B cell (primary cell): ENCODE measurements at regions not wholly inside any gene's neighbourhood (a gene's known extent, or its start where the extent isn't known, plus 50 kb on each side); places are given as distances from the start of the nearest gene placed in this dataset.

Experiments used
- CTCF ChIP-seq: fragments of 200-600 bp; IDR thresholded peaks from one replicate; pipeline ENCODE4 v1.8.0; 2022; ENCODE audit warnings: antibody characterized with exemption, mild to moderate bottlenecking
- EZH2 ChIP-seq: IDR thresholded peaks from 2 replicates; pipeline ENCODE4 v1.6.1; 2012; ENCODE audit warnings: borderline replicate concordance, low read depth, mild to moderate bottlenecking, moderate library complexity, low read length; ENCODE audit not compliant: insufficient read depth, poor library complexity, severe bottlenecking

GRCh38 chr13:99145461-99145860 lies 55.2 kb upstream of the UBAC2 start:
- no peak for TF ChIP-seq CTCF
- no peak for TF ChIP-seq EZH2
